DND-41 (cell line): ENCODE measurements at regions not wholly inside any gene's neighbourhood (a gene's known extent, or its start where the extent isn't known, plus 50 kb on each side); places are given as distances from the start of the nearest gene placed in this dataset.

Experiments used
- ATAC-seq: fragments of 200-7000 bp; cut with Tn5 transposase; 3 replicates; pipeline ENCODE4 v1.9.1; 2021; ENCODE audit warnings: low read depth; ENCODE audit not compliant: insufficient read depth
- DNase-seq: peaks from one replicate; pipeline ENCODE4 v3.0.0-alpha.2; 2020
- H2AFZ ChIP-seq: 2 replicates; pipeline ENCODE4 v1.6.0; 2012; ENCODE audit warnings: low read depth, low read length
- H3K27ac ChIP-seq: 2 replicates; pipeline ENCODE4 v1.5.1; 2012; ENCODE audit warnings: low read length, inconsistent platforms
- H3K27me3 ChIP-seq: fragments of 200-600 bp; sonication (generic); 2 replicates; pipeline ENCODE4 v1.6.0; 2012; ENCODE audit warnings: low read length, mild to moderate bottlenecking, inconsistent platforms; ENCODE audit not compliant: insufficient read depth, poor library complexity
- H3K36me3 ChIP-seq: 2 replicates; pipeline ENCODE4 v1.5.1; 2012; ENCODE audit warnings: low read length, inconsistent platforms; ENCODE audit not compliant: insufficient read depth
- H3K4me1 ChIP-seq: 2 replicates; pipeline ENCODE4 v1.5.1; 2012; ENCODE audit warnings: mild to moderate bottlenecking, low read length; ENCODE audit not compliant: insufficient read depth
- H3K4me2 ChIP-seq: 2 replicates; pipeline ENCODE4 v1.6.0; 2012; ENCODE audit warnings: mild to moderate bottlenecking, moderate library complexity, low read length, inconsistent platforms; ENCODE audit not compliant: insufficient read depth
- H3K4me3 ChIP-seq, 2 experiments: fragments of 200-600 bp in 1 of 2; shearing (Covaris generic) in 1 of 2; 2 replicates each; pipeline ENCODE4 v1.5.1; 2012 to 2016; ENCODE audit warnings: inconsistent platforms in 2 of 2, low read length in 2 of 2, mild to moderate bottlenecking in 2 of 2, low read depth in 1 of 2, moderate library complexity in 1 of 2
- H3K79me2 ChIP-seq: 2 replicates; pipeline ENCODE4 v1.6.0; 2012; ENCODE audit warnings: low read length, inconsistent platforms; ENCODE audit not compliant: insufficient read depth
- H3K9ac ChIP-seq: 2 replicates; pipeline ENCODE4 v1.6.0; 2012; ENCODE audit warnings: low read depth, mild to moderate bottlenecking, inconsistent platforms, low read length, moderate library complexity
- H3K9me3 ChIP-seq: 2 replicates; pipeline ENCODE4 v1.5.1; 2012; ENCODE audit warnings: low read length, moderate library complexity, mild to moderate bottlenecking, inconsistent platforms; ENCODE audit not compliant: insufficient read depth, severe bottlenecking
- H4K20me1 ChIP-seq: 2 replicates; pipeline ENCODE4 v1.6.0; 2012; ENCODE audit warnings: low read length; ENCODE audit not compliant: insufficient read depth
- EZH2 ChIP-seq: IDR thresholded peaks from 3 replicates; pipeline ENCODE4 v1.6.1; 2012; ENCODE audit warnings: borderline replicate concordance, low read depth, mild to moderate bottlenecking, moderate library complexity, low read length, inconsistent platforms; ENCODE audit not compliant: severe bottlenecking
- TF ChIP-seq, protein P1 (sequence below): IDR thresholded peaks from 2 replicates; pipeline ENCODE4 v1.5.1; 2012; ENCODE audit warnings: borderline replicate concordance, low read length, moderate library complexity, mild to moderate bottlenecking; ENCODE audit not compliant: poor library complexity, severe bottlenecking; ENCODE audit errors: extremely low read depth

DNA sequence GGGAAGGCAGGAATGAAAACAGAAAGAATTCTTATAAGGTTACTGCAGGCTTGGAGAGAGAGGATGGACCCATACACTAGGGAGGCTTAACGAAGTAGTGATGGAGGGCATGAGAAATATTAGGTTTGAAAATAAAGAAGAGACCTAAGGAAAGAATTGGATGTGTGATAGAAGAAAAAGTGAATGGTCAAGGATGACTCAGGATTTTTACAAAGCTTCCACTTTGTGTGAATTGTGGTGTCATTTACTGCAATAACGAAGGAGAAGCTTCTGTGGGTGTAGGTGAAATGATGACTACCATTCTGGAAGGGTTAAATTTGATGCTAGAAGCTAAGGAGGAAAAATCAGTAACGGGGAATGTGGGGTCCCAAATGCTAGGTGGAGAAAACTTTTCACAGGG is 191.2 kb downstream of the UTRN start:
- no peaks in the 10 kb centered on the region for H3K79me2 ChIP-seq
- no peak overlapping the region for H3K9ac ChIP-seq
- H3K4me2 ChIP-seq: no peak overlapping the region
- peaks cover 76% of the 10 kb centered on the region for H3K36me3 ChIP-seq
- no peaks in the 10 kb centered on the region for H3K9me3 ChIP-seq
- H2AFZ ChIP-seq: no peak overlapping the region
- no peaks in the 10 kb centered on the region for H3K27me3 ChIP-seq
- H3K4me1 ChIP-seq: no peaks in the 10 kb centered on the region
- H3K4me3 ChIP-seq: no peak overlapping the region
- ATAC-seq: no peak
- no peaks in the 10 kb centered on the region for H4K20me1 ChIP-seq
- DNase-seq: no peak
- no peak for TF ChIP-seq EZH2
- TF ChIP-seq, protein P1, sequence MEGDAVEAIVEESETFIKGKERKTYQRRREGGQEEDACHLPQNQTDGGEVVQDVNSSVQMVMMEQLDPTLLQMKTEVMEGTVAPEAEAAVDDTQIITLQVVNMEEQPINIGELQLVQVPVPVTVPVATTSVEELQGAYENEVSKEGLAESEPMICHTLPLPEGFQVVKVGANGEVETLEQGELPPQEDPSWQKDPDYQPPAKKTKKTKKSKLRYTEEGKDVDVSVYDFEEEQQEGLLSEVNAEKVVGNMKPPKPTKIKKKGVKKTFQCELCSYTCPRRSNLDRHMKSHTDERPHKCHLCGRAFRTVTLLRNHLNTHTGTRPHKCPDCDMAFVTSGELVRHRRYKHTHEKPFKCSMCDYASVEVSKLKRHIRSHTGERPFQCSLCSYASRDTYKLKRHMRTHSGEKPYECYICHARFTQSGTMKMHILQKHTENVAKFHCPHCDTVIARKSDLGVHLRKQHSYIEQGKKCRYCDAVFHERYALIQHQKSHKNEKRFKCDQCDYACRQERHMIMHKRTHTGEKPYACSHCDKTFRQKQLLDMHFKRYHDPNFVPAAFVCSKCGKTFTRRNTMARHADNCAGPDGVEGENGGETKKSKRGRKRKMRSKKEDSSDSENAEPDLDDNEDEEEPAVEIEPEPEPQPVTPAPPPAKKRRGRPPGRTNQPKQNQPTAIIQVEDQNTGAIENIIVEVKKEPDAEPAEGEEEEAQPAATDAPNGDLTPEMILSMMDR: no peak
- H3K27ac ChIP-seq: no peak overlapping the region

DNA sequence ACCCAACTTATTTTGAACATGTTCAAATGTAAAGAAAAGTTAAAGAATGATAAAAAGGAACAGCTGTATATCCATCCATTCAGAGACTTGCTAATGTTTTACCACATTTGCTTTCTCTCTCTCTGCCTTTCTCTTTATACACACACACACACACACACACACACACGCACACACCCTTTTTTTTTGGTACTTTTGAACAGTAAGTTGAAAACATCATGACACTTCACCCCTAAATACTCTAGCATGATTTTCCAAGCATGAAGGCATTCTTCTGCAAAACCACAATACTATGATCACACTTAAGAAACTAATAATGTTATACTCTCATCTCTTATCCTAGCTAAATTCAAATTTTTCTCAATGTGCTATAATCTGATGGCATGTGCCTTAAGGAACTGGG is 192.3 kb downstream of the UTRN start:
- ATAC-seq (no peak), DNase-seq (no peak)
- no peaks in the 10 kb centered on the region for H4K20me1 ChIP-seq
- no peak overlapping the region for H3K9ac ChIP-seq
- H3K4me3 ChIP-seq: no peak overlapping the region
- no peak overlapping the region for H2AFZ ChIP-seq
- no peak for TF ChIP-seq EZH2
- TF ChIP-seq, protein P1: no peak
- H3K27ac ChIP-seq: no peak overlapping the region
- no peaks in the 10 kb centered on the region for H3K9me3 ChIP-seq
- no peaks in the 10 kb centered on the region for H3K4me1 ChIP-seq
- peaks cover 74% of the 10 kb centered on the region for H3K36me3 ChIP-seq
- no peaks in the 10 kb centered on the region for H3K79me2 ChIP-seq
- no peak overlapping the region for H3K4me2 ChIP-seq
- H3K27me3 ChIP-seq: no peaks in the 10 kb centered on the region

DNA sequence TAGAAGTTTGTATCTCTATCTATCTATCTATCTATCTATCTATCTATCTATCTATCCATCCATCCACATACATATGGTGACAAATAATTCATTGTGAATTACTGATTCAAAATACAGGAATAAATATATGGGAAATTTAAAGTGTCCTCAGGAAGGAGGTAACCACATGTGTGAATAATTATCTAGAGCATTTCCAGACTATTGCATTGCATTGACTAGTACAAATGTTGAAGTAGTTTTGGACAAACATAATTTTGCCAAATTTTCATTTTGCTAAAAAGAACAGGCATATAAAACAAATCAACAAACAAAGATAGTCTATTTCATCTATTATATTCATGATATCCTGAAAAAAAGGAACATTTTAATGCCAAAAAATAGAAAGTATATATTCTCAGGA is 192.7 kb downstream of the UTRN start:
- no peak overlapping the region for H2AFZ ChIP-seq
- H3K9ac ChIP-seq: no peak overlapping the region
- no peaks in the 10 kb centered on the region for H3K27me3 ChIP-seq
- TF ChIP-seq, protein P1: no peak
- TF ChIP-seq EZH2: no peak
- H3K36me3 ChIP-seq: peaks cover 74% of the 10 kb centered on the region
- DNase-seq: no peak
- H3K4me2 ChIP-seq: no peak overlapping the region
- H4K20me1 ChIP-seq: no peaks in the 10 kb centered on the region
- H3K4me3 ChIP-seq: no peak overlapping the region
- no peak overlapping the region for H3K27ac ChIP-seq
- H3K9me3 ChIP-seq: no peaks in the 10 kb centered on the region
- ATAC-seq: no peak
- H3K79me2 ChIP-seq: no peaks in the 10 kb centered on the region
- no peaks in the 10 kb centered on the region for H3K4me1 ChIP-seq

DNA sequence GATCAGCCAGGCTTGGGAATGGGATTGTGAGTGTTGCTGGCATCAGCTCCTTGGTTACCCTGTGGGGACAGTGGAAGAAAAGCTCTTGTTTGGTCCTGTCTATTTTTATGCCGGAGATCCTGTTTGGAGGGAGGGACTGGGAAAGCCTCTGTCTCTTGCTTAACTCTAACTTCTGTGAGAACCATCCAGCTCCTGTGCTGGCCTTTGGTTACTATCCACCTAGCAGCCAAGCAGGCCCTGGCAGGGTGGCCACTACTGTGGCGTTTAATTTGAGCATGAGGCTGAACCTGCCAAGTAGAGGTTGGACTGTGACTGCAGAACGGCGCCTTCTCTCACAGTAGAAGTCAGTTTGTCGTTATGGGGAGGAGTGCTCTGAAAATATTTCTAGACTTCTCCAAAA is 193.3 kb downstream of the UTRN start:
- H3K4me1 ChIP-seq: no peaks in the 10 kb centered on the region
- ATAC-seq (no peak), DNase-seq (no peak)
- no peaks in the 10 kb centered on the region for H3K9me3 ChIP-seq
- no peaks in the 10 kb centered on the region for H3K27me3 ChIP-seq
- no peaks in the 10 kb centered on the region for H4K20me1 ChIP-seq
- H3K27ac ChIP-seq: 0 out of 2 replicates have a peak overlapping the region, but pooled peaks have one; percentile 23
- TF ChIP-seq EZH2: no peak
- TF ChIP-seq, protein P1: no peak
- H2AFZ ChIP-seq: no peak overlapping the region
- no peak overlapping the region for H3K9ac ChIP-seq
- H3K36me3 ChIP-seq: peaks cover 74% of the 10 kb centered on the region
- H3K4me3 ChIP-seq: no peak overlapping the region
- H3K79me2 ChIP-seq: no peaks in the 10 kb centered on the region
- no peak overlapping the region for H3K4me2 ChIP-seq
